SH-SY5Y (cell line): ENCODE measurements at regions not wholly inside any gene's neighbourhood (a gene's known extent, or its start where the extent isn't known, plus 50 kb on each side); places are given as distances from the start of the nearest gene placed in this dataset.

Source experiments
- GATA2 ChIP-seq: IDR thresholded peaks from 2 replicates; pipeline ENCODE4 v1.6.1; 2011; ENCODE audit warnings: mild to moderate bottlenecking, low read depth, low read length
- GATA3 ChIP-seq: IDR thresholded peaks from 2 replicates; pipeline ENCODE4 v1.6.1; 2011; ENCODE audit warnings: low read depth, mild to moderate bottlenecking, low read length, moderate library complexity

DNA sequence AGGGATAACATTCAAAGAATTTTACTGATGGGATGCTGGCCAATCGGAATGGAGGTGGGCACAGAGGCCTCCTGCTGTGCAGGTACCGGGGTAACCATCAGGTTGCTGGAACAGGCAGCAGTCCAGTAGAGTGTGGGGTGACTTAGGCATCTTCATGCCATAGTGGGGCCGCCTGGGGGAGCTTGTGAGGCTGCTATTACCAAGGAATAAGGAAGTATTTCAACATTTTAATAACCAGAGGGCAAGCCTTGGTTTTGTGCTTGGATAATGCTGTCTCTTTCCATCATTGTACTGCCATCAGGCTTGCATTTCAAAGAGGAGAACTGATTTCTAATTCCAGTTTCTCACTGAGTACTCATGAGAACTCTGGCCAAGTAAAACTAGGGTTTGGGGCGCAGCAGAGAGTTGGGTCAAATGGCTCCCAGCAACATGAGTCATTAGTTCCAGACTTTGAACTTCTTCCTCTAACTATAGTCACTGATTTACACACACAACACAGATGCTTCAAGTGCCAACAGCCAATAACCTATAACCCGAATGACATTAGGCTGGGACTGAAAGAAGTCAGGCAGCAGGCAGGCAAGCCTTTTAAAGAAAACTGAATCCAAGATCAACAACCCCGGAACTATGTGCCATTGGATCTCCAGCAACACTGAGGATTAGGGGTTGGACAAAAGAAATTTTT lies 56.1 kb upstream of the FHL2 start:
- TF ChIP-seq GATA2: no peak
- TF ChIP-seq GATA3: no peak
